ENCODE measurements at regions not wholly inside any gene's neighbourhood (a gene's known extent, or its start where the extent isn't known, plus 50 kb on each side); places are given as distances from the start of the nearest gene placed in this dataset.

DNA sequence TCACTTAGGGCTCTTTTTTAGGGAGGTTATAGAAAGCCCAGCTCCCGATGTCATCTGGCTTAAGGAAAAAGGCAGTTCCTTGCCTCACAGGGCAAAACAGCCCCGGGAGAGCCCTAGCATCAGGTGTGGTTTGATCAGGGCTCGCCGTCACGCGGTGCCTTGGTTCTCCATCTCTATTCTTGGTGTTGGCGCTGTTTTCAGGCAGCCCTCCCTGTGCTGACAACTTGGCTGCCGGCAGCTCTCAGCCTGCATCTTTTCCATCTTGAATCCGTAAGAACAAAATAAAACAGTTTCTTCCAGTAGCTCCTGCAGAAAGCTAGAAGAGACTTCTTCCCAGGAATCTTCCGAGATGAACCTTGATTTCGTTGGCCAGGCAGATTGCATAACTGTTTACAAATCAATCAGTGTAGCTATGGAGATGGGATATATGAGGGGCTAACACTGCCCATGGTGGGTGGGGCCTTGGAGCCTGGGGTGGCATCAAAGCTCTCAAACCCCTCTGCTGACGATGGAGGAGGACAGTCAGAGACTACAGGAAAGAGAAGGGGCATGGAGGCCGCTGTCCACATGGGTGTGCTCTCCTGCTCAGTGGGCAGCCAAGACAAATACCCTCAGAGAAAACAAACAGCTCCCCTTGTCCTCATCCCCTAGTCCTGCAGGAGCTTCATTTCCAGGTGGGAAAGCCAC is 370.7 kb upstream of the C1orf174 start:
- no peak for DNase-seq (ENCODE audit: low spot score)

DNA sequence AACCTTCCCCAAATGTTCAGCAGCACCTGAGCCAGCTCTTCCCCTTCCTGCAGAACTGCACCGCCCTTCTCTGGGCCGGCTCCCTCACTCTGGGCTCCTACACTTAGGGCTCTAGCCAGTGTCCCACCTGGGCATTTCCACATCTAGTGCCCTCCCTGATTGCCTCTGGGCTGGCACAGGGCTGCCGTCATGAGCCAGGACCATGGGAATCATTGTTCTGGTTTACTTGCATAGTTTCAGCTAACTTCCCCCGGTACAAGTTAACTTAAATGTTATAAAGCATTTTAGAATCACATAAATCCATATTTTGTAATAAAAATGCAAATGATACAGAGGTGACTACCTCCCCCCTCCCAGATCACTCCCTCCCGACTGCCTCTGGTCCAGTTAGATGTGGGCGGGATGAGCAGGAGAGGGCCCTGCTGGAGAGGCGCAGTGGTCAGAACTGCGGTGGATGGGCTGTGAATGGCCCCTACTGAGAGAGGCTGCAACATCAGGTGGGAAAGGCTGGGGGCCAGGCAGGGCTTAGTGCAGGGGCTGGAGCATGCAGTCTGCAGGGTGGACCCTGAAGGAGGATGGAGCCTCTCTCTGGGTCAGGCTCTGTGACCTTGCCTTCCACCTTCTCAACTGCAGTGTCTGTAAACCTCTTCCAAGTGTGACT is 371.4 kb upstream of the C1orf174 start:
- DNase-seq (ENCODE audit: low spot score) = no peak

DNA sequence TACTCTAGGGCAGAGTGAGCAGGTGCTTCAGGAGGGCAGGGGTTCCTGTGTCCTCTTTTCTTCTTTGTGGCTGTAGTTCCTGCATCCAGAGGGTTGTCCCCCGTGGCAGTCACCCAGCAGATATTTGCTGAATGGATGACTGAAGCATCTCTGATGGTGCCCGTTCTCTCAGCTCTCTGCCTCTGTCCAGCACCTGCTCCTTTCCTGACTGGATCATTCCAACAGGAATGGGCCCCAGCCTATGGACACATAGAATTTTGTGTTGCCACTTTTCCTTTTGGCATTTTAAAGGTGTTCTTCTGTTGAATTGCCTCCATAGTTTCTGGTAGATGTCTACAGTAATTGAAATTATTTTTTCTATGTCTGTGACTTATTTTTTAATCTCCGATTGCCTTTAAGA is 372.5 kb upstream of the C1orf174 start:
- DNase-seq (ENCODE audit: low spot score) = no peak

DNA sequence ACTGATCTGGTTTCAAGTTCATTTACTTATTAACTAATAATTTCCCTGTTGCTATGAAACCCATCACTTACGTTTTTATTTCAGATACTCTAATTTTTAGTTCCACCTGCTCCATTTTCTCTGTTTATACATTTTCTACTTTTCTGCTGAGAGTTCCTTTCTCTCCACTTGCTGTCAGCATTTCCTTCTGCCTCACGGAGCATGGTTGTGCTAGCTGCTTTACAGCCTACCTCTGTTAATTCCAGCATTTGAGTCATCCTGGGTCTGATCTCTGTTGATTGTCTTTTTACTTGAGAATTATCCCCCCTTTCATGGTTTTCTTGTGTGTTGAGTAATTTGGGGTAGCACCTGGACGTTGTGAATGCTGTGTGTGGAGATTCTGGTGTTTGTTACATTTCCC is 373.2 kb upstream of the C1orf174 start:
- DNase-seq (ENCODE audit: low spot score) = no peak

- no peak for DNase-seq (ENCODE audit: low spot score)
Observed at GRCh38 chr1:4273747-4274146, 373.7 kb upstream of the C1orf174 start.

- no peak for DNase-seq (ENCODE audit: low spot score)
Observed at GRCh38 chr1:4275083-4275482, 375.0 kb upstream of the C1orf174 start.

GRCh38 chr1:4276238-4276637 is 376.2 kb upstream of the C1orf174 start:
- DNase-seq (ENCODE audit: low spot score) = no peak

DNA sequence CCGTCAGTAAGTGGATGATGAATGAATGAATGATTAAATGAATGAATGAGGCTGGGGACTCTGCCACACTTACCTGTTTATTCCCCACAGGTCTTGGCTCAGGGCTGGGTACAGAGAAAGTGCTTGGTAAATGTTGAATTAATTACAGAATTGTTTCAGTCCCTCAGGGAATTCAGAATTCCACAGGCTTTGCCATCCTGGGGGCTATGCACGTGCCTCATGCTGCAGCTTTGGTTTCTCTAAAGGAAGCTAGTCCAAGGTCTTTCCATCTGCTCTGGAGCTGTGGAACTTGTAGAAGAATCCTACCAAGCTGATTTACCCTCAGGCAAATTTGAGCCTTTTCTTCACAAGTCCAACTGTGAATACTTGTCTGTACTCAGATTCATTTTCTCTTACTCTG is 376.8 kb upstream of the AJAP1 start:
- no peak for DNase-seq (ENCODE audit: low spot score)

DNA sequence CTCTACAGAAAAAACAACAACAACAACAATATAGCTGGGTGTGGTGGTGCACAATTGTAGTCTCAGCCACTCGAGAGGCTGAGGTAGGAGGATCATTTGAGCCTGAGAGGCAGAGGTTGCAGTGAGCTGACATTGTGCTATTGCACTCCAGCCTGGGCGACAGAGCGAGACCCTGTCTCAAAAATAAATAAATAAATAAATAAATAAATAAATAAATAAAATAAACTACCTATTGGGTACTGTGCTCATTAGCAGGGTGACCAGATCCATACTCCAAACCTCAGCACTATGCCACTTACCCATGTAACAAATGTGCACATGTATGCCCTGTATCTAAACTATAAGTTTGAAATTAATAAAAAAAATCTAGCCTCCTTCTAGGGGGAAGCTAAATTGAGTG is 369.4 kb upstream of the AJAP1 start:
- no peak for DNase-seq (ENCODE audit: low spot score)

DNA sequence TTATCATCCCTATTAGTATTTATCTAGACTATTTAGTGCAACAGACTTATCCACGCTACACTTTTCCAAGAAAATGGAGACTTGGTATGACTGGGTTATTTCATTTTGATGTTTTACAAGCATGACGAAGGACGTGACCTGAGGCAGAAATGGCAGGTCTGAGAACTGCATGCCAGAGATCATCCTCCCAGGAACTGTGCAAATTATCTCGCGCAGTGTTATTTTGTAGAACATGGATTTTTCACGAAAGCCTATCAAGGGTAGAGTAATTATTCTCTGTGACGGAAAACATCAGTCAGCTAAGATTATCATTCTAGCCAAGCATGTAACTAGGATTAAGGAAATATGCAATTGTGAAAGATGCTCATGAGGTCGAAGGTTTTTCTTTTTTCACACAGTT is 361.5 kb upstream of the AJAP1 start:
- no peak for DNase-seq (ENCODE audit: low spot score)

GRCh38 chr1:4298361-4299083 is 355.9 kb upstream of the AJAP1 start:
- no peak for DNase-seq (ENCODE audit: low spot score)

GRCh38 chr1:4301007-4301406 is 353.4 kb upstream of the AJAP1 start:
- no peak for DNase-seq (ENCODE audit: low spot score)

DNA sequence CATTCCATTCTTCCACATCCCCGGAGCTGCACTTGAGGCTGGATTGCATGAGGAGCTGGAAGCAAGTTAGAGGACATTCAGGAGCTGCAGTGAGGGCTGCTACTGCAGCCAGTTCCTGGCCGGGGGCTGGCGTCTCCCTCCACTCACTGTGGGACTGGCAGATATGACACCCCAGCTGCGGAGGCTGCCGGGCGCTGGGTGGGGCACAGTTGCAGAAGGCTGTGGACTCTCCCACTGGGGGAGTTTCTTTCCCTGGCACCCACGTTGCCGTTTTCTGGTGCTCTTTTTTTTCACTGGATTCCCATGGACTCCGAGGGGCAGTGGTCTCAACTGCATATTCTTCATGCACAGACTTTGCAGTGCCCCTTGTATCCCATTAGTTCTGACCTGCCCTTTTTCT is 351.1 kb upstream of the AJAP1 start:
- DNase-seq (ENCODE audit: low spot score) = no peak

- no peak for DNase-seq (ENCODE audit: low spot score)
Observed at GRCh38 chr1:4305526-4306301, 348.7 kb upstream of the AJAP1 start.

DNA sequence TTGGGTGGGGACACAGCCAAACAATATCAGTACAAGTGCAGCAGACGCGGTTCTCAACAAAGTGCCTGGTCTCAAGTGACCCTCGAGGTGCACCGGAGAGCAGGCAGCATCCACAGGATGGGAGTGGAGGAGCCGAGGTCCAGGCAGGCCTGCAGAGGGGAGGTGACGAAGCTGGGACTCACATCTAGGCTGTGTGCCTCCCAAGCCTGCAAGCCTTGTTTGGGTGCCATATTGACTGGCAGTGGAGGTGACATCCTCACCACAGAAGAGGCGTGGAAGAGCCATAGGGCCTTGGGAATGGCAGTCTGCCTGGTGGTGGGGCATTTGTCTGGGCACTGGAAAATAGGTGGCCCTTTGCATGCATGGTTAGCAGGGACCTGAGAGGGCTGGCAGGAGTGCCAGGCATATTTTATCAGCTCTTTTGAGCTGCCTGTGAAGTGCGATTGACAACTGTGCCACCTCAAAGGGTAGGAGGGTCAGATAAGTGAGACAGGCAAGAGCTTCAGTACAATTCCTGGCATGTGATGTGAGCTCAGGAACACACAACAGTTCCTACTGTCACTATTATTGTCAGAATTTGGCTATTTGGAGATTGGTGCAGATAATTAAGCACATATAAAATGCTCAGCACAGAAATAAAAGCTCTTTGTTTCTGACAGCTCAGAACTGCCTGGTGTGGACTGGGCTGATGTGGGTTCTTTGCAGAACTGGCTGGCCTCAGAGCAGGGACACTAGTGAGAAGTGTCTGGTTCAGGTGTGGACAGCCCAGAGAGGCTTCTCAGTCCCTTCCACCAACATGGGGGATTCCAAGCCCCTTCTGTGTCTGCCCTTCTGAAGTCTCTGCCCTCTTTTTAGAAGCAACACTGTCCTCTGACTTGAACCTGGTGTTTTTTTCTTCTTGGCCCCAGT is 347.6 kb upstream of the AJAP1 start:
- DNase-seq (ENCODE audit: low spot score) = no peak

DNA sequence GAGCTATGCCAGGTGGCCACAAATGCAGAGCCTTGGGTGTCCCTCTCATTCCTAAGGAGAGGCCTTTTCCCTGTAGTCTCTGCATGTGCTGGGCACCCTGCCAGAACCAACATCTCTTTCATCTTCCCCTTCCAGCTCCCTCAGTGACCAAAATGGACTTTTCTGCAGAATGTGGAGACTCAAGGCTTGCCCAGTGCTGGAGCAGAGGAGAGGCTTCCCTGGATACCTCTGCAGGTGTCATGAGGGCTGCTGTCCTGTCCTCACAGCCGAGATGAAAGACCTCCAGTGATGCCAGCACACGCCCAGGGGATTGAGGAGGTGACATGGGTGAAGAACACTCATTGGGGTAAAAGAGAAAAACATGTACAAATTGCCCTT is 347.0 kb upstream of the AJAP1 start:
- no peak for DNase-seq (ENCODE audit: low spot score)

GRCh38 chr1:4307911-4308545 is 346.4 kb upstream of the AJAP1 start:
- no peak for DNase-seq (ENCODE audit: low spot score)

- DNase-seq (ENCODE audit: low spot score) = no peak
Observed at GRCh38 chr1:4308806-4309205, 345.6 kb upstream of the AJAP1 start.

GRCh38 chr1:4309676-4310320 is 344.6 kb upstream of the AJAP1 start:
- DNase-seq (ENCODE audit: low spot score) = no peak

GRCh38 chr1:4310396-4310923 is 343.9 kb upstream of the AJAP1 start:
- no peak for DNase-seq (ENCODE audit: low spot score)

Data from A172 (cell line).